GM12878 (cell line): ENCODE measurements at regions not wholly inside any gene's neighbourhood (a gene's known extent, or its start where the extent isn't known, plus 50 kb on each side); places are given as distances from the start of the nearest gene placed in this dataset.

Source experiments
- BMI1 ChIP-seq: fragments of 450-650 bp; IDR thresholded peaks from 2 replicates; pipeline ENCODE4 v1.6.1; 2016; ENCODE audit warnings: mild to moderate bottlenecking, moderate library complexity, borderline replicate concordance
- CBFB ChIP-seq: IDR thresholded peaks from 2 replicates; pipeline ENCODE4 v1.6.1; 2016; ENCODE audit warnings: antibody characterized with exemption, low read depth
- CHD2 ChIP-seq: IDR thresholded peaks from 2 replicates; pipeline ENCODE4 v1.6.1; 2011; ENCODE audit warnings: low read depth, low read length, improper control_type of control experiment, borderline replicate concordance
- EZH2 ChIP-seq: IDR thresholded peaks from 2 replicates; pipeline ENCODE4 v1.6.1; 2012; ENCODE audit warnings: low read depth, mild to moderate bottlenecking, control low read depth, inconsistent platforms, low read length, borderline replicate concordance; ENCODE audit not compliant: control insufficient read depth
- POLR2A ChIP-seq: IDR thresholded peaks from 2 replicates; pipeline ENCODE4 v1.6.1; 2011; ENCODE audit warnings: low read depth, mild to moderate bottlenecking, low read length
- REST ChIP-seq: IDR thresholded peaks from 2 replicates; pipeline ENCODE4 v1.6.1; 2012; ENCODE audit warnings: mild to moderate bottlenecking, low read depth, low read length
- SIN3A ChIP-seq: IDR thresholded peaks from 2 replicates; pipeline ENCODE4 v1.6.1; 2012; ENCODE audit warnings: low read depth, low read length, improper control_type of control experiment
- ZSCAN29 ChIP-seq: fragments of 450-650 bp; IDR thresholded peaks from 2 replicates; pipeline ENCODE4 v1.6.1; 2017; ENCODE audit warnings: mild to moderate bottlenecking, moderate library complexity
- TF ChIP-seq, protein P1 (sequence below), 3 experiments: IDR thresholded peaks in 2 of 3; conservative IDR thresholded peaks in 1 of 3; 2 replicates each; pipeline ENCODE4 v1.5.1; 2011; ENCODE audit warnings: low read depth in 3 of 3, low read length in 3 of 3, mild to moderate bottlenecking in 3 of 3, control low read depth in 2 of 3, moderate library complexity in 2 of 3, inconsistent platforms in 1 of 3, mixed read lengths in 1 of 3; ENCODE audit not compliant: control insufficient read depth in 2 of 3, insufficient read depth in 1 of 3; ENCODE audit errors: extremely low read depth in 1 of 3
- TF ChIP-seq, protein P2 (sequence below): fragments of 450-650 bp; IDR thresholded peaks from 2 replicates; pipeline ENCODE4 v1.6.1; 2017; ENCODE audit warnings: mild to moderate bottlenecking, low read depth, inconsistent platforms; ENCODE audit not compliant: poor library complexity, severe bottlenecking

DNA sequence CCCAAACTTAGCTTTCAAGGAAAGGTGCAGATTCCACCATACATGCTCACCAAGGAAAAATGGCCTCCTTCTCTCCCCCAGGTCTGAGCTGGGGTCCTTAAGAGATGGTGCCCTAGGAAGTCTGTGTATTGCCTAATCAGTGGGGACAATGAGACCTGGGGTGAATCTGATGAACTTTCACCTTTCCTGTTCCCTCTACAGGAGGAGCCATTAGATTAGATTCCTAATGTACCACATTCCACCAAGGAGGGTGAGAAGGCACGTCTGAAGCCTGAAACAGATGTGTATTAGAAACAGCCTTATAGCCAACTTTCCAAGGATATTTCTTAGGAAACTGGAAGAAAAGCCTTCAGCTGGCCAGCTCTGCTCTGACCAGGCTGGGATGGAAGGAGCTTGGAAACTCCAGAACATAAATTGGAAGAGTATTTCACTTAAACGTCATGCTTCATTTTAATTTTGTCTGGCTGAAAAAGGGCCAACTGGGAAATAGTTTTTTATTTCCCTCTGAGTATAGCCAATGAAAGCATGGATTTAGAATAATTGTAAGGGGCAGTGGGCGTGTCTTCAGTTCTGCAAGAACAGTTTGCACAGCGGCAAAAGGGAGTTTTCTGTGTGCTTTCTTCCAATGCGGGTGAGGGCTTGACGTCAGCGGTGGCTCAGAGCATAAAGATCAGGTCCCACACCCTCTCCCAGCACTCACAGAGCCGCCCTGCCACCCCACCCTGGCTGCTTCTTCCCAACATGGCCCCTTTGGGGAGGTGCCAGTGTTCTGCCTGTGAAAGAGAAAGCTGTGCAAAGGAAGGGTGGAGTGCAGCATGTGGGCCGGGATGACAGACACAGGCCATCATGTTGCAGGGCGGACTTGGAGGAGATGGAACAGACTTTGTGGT lies 210.9 kb downstream of the ESM1 start:
- TF ChIP-seq SIN3A (no peak), CBFB (no peak), POLR2A (no peak), EZH2 (no peak), CHD2 (no peak), ZSCAN29 (no peak), REST (no peak), BMI1 (no peak)
- TF ChIP-seq, protein P1, sequence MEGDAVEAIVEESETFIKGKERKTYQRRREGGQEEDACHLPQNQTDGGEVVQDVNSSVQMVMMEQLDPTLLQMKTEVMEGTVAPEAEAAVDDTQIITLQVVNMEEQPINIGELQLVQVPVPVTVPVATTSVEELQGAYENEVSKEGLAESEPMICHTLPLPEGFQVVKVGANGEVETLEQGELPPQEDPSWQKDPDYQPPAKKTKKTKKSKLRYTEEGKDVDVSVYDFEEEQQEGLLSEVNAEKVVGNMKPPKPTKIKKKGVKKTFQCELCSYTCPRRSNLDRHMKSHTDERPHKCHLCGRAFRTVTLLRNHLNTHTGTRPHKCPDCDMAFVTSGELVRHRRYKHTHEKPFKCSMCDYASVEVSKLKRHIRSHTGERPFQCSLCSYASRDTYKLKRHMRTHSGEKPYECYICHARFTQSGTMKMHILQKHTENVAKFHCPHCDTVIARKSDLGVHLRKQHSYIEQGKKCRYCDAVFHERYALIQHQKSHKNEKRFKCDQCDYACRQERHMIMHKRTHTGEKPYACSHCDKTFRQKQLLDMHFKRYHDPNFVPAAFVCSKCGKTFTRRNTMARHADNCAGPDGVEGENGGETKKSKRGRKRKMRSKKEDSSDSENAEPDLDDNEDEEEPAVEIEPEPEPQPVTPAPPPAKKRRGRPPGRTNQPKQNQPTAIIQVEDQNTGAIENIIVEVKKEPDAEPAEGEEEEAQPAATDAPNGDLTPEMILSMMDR (IDR thresholded peaks at IDR 0.05 in 2 of 3, conservative IDR thresholded peaks at IDR 0.05 in 1 of 3; ENCODE audit: control insufficient read depth in 2 of 3, extremely low read depth in 1 of 3, insufficient read depth in 1 of 3, low read depth in 3 of 3, low read length in 3 of 3) = no peak
- TF ChIP-seq, protein P2, sequence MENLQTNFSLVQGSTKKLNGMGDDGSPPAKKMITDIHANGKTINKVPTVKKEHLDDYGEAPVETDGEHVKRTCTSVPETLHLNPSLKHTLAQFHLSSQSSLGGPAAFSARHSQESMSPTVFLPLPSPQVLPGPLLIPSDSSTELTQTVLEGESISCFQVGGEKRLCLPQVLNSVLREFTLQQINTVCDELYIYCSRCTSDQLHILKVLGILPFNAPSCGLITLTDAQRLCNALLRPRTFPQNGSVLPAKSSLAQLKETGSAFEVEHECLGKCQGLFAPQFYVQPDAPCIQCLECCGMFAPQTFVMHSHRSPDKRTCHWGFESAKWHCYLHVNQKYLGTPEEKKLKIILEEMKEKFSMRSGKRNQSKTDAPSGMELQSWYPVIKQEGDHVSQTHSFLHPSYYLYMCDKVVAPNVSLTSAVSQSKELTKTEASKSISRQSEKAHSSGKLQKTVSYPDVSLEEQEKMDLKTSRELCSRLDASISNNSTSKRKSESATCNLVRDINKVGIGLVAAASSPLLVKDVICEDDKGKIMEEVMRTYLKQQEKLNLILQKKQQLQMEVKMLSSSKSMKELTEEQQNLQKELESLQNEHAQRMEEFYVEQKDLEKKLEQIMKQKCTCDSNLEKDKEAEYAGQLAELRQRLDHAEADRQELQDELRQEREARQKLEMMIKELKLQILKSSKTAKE = no peak
